Fibroblast of the aortic adventitia (primary cell): ENCODE measurements at regions not wholly inside any gene's neighbourhood (a gene's known extent, or its start where the extent isn't known, plus 50 kb on each side); places are given as distances from the start of the nearest gene placed in this dataset.

Experiments
- DNase-seq: peaks from one replicate; pipeline ENCODE4 v3.0.0-alpha.2; 2010; ENCODE audit warnings: low read depth
- H3K4me3 ChIP-seq: 2 replicates; pipeline ENCODE4 v1.5.1; 2011; ENCODE audit warnings: low read depth, mild to moderate bottlenecking, control low read depth, low read length, moderate library complexity
- CTCF ChIP-seq: IDR thresholded peaks from 2 replicates; pipeline ENCODE4 v1.5.1; 2011; ENCODE audit warnings: mild to moderate bottlenecking, low read length, control low read depth, inconsistent platforms; ENCODE audit not compliant: insufficient read depth

- TF ChIP-seq CTCF: no peak
- H3K4me3 ChIP-seq: no peak overlapping the region
- no peak for DNase-seq
These were observed 611.1 kb downstream of the BRD1 start for GRCh38 chr22:49216579-49216978.

GRCh38 chr22:49215840-49216239, 611.8 kb downstream of the BRD1 start:
- H3K4me3 ChIP-seq: no peak overlapping the region
- TF ChIP-seq CTCF: no peak
- no peak for DNase-seq

- H3K4me3 ChIP-seq: no peak overlapping the region
- no peak for DNase-seq
- no peak for TF ChIP-seq CTCF
These were observed 612.7 kb downstream of the BRD1 start for GRCh38 chr22:49214976-49215375.

GRCh38 chr22:49213731-49214352, 613.8 kb downstream of the BRD1 start:
- H3K4me3 ChIP-seq: no peak overlapping the region
- no peak for TF ChIP-seq CTCF
- no peak for DNase-seq

GRCh38 chr22:49212466-49212865, 615.2 kb downstream of the BRD1 start:
- no peak overlapping the region for H3K4me3 ChIP-seq
- DNase-seq: no peak
- no peak for TF ChIP-seq CTCF

- DNase-seq: no peak
- H3K4me3 ChIP-seq: no peak overlapping the region
- TF ChIP-seq CTCF: no peak
These were observed 615.7 kb downstream of the BRD1 start for GRCh38 chr22:49212002-49212401.

- H3K4me3 ChIP-seq: no peak overlapping the region
- TF ChIP-seq CTCF: no peak
- no peak for DNase-seq
These were observed 616.5 kb downstream of the BRD1 start for GRCh38 chr22:49211176-49211575.
